Calu3 (cell line): ENCODE measurements at regions not wholly inside any gene's neighbourhood (a gene's known extent, or its start where the extent isn't known, plus 50 kb on each side); places are given as distances from the start of the nearest gene placed in this dataset.
"Not testable (repeated sequence)": the region's sequence is repeated elsewhere in the genome, so short reads cannot be mapped to it uniquely, and the experiment has no call there.

Experiments used
- BruUV-seq: library from RNA; stranded (reverse); fragments of 400-500 nt; replicated peaks from 2 replicates; lab custom pipeline; 2021; lab: Mats Ljungman, UMichigan
- CTCF ChIA-PET: fragments of 300-600 bp; sonication (Branson Sonifier 250); formaldehyde crosslinking; loops from one replicate; lab custom pipeline; 2022; ENCODE audit warnings: antibody characterized with exemption; lab: Charles Lee
- DNase-seq: peaks from one replicate; pipeline ENCODE4 v3.0.0; 2022
- H3K27ac Mint-ChIP-seq: one replicate; pipeline ENCODE4 v1.8.0; 2022; ENCODE audit warnings: mixed read lengths; ENCODE audit not compliant: unreplicated experiment
- H3K27me3 Mint-ChIP-seq: one replicate; pipeline ENCODE4 v1.8.0; 2022; ENCODE audit warnings: mixed read lengths; ENCODE audit not compliant: unreplicated experiment
- H3K36me3 Mint-ChIP-seq: one replicate; pipeline ENCODE4 v1.8.0; 2022; ENCODE audit warnings: mild to moderate bottlenecking, moderate library complexity, mixed read lengths; ENCODE audit not compliant: insufficient read depth, unreplicated experiment
- H3K4me1 Mint-ChIP-seq: one replicate; pipeline ENCODE4 v1.8.0; 2022; ENCODE audit warnings: mild to moderate bottlenecking, low read depth, mixed read lengths; ENCODE audit not compliant: unreplicated experiment
- H3K4me3 Mint-ChIP-seq: one replicate; pipeline ENCODE4 v1.8.0; 2022; ENCODE audit warnings: mild to moderate bottlenecking, low read depth, moderate library complexity, mixed read lengths; ENCODE audit not compliant: unreplicated experiment
- H3K9me3 Mint-ChIP-seq: one replicate; pipeline ENCODE4 v1.8.0; 2022; ENCODE audit warnings: low read depth, mixed read lengths; ENCODE audit not compliant: unreplicated experiment
- CTCF ChIP-seq: fragments of 200-600 bp; IDR thresholded peaks from one replicate; pipeline ENCODE4 v1.8.0; 2022; ENCODE audit warnings: antibody characterized with exemption; ENCODE audit not compliant: unreplicated experiment
- intact Hi-C: fragments of 100-400 bp; cut with micrococcal nuclease; formaldehyde crosslinking; loops from one replicate; pipeline ENCODE4 v1.10.0; 2022; ENCODE audit not compliant: unreplicated experiment

GRCh38 chr4:26197018-26197779 is 123.6 kb upstream of the RBPJ start:
- intact Hi-C loops = no loop called here
- Mint-ChIP-seq H3K9me3 (no peaks in the 10 kb centered on the region), H3K4me3 (no peak overlapping the region), H3K27ac (peak overlapping the region; percentile 15), H3K4me1 (peaks cover 8% of the 10 kb centered on the region), H3K36me3 (no peaks in the 10 kb centered on the region), H3K27me3 (no peaks in the 10 kb centered on the region)
- CTCF ChIA-PET = interaction anchor here (0.6 to 1.2 kb wide), 2 partner anchors 115 to 128 kb away, joined by 3 read pairs; no protein-coding TSS in a partner anchor
- peak; percentile 59 for DNase-seq
- TF ChIP-seq CTCF = no peak
- BruUV-seq = no TSS peak

GRCh38 chr4:26198931-26199330 is 121.9 kb upstream of the RBPJ start:
- CTCF ChIA-PET, H3K9me3 Mint-ChIP-seq, H3K27ac Mint-ChIP-seq, intact Hi-C loops, H3K4me1 Mint-ChIP-seq, DNase-seq, H3K27me3 Mint-ChIP-seq, H3K36me3 Mint-ChIP-seq, BruUV-seq, H3K4me3 Mint-ChIP-seq: not testable (repeated sequence)

- no TSS peak for BruUV-seq
- DNase-seq = no peak
- intact Hi-C loops = no loop called here
- CTCF ChIA-PET = no interaction called here
- Mint-ChIP-seq H3K4me3 (no peak overlapping the region), H3K27ac (no peak overlapping the region), H3K36me3 (no peaks in the 10 kb centered on the region), H3K27me3 (no peaks in the 10 kb centered on the region), H3K4me1 (peaks cover 8% of the 10 kb centered on the region), H3K9me3 (peaks cover 2% of the 10 kb centered on the region)
- TF ChIP-seq CTCF = no peak
These were observed 121.2 kb upstream of the RBPJ start for GRCh38 chr4:26199596-26199995.

- CTCF ChIA-PET = no interaction called here
- peaks cover 8% of the 10 kb centered on the region for H3K4me1 Mint-ChIP-seq
- no peak overlapping the region for H3K4me3 Mint-ChIP-seq
- no peaks in the 10 kb centered on the region for H3K27me3 Mint-ChIP-seq
- no peak overlapping the region for H3K27ac Mint-ChIP-seq
- no TSS peak for BruUV-seq
- no peaks in the 10 kb centered on the region for H3K36me3 Mint-ChIP-seq
- intact Hi-C loops = no loop called here
- no peak for TF ChIP-seq CTCF
- DNase-seq = no peak
- peaks cover 2% of the 10 kb centered on the region for H3K9me3 Mint-ChIP-seq
These were observed 119.7 kb upstream of the RBPJ start for GRCh38 chr4:26201120-26201519.

GRCh38 chr4:26204249-26204825 is 116.5 kb upstream of the RBPJ start:
- peaks cover 2% of the 10 kb centered on the region for H3K9me3 Mint-ChIP-seq
- H3K36me3 Mint-ChIP-seq = no peaks in the 10 kb centered on the region
- CTCF ChIA-PET = no interaction called here
- no TSS peak for BruUV-seq
- peaks cover 3% of the 10 kb centered on the region for H3K27me3 Mint-ChIP-seq
- intact Hi-C loops = no loop called here
- no peak overlapping the region for H3K27ac Mint-ChIP-seq
- no peak for TF ChIP-seq CTCF
- no peak for DNase-seq
- H3K4me1 Mint-ChIP-seq = no peaks in the 10 kb centered on the region
- no peak overlapping the region for H3K4me3 Mint-ChIP-seq
